Omental fat pad (tissue), 3 donors: ENCODE measurements at regions not wholly inside any gene's neighbourhood (a gene's known extent, or its start where the extent isn't known, plus 50 kb on each side); places are given as distances from the start of the nearest gene placed in this dataset.
"Not testable (repeated sequence)": the region's sequence is repeated elsewhere in the genome, so short reads cannot be mapped to it uniquely, and the experiment has no call there.

Source experiments
- ATAC-seq: fragments of 150-250 bp; one replicate; pipeline ENCODE4 v1.9.1; 2016; ENCODE audit warnings: mild to moderate bottlenecking, moderate library complexity; ENCODE audit not compliant: low FRiP score
- DNase-seq: peaks from one replicate; pipeline ENCODE4 v3.0.0-alpha.2; 2019; ENCODE audit warnings: low spot score
- TF ChIP-seq, protein P1 (sequence below), 3 donors: fragments of 450-650 bp; IDR thresholded peaks; one replicate each; pipeline ENCODE4 v1.5.1; 2016 to 2017; ENCODE audit warnings: antibody characterized with exemption in 3 of 3, mild to moderate bottlenecking in 3 of 3, moderate library complexity in 2 of 3

DNA sequence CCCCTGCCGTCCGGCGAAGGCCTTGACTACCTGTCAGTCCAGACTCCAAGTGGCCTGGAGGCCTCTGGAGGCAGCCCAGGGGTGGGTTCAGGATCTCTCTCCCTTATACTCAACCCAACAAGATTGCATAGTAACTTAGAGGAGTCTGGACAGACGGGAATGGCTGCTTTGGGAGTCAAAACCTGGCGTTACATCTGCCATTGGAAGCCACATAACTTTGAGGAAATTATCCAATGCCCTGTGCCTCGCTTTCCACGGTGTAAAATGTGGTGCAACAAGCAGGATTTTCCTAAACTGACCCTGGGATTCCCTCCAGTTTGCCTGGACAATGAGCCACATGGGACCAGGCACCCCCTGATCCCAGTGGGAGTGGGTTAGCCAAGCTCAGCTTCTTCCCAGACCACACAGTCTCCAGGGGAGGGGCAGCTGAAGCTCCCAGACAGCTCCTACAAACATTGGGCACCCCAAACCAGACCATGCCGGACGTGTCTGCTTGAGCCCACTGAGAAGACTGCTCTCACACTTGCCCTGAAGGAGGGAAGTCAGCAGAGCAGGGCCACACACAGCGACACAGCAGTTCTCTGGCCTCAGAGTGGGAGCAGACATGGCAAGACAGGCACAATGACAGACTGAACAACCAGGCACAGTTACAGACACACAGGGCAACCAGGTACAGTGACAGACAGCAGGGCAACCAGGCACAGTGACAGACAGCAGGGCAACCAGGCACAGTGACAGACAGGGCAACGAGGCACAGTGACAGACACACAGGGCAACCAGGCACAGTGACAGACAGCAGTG, 65.6 kb upstream of the RAB6C start:
- DNase-seq (no peak), ATAC-seq (no peak)
- TF ChIP-seq, protein P1, sequence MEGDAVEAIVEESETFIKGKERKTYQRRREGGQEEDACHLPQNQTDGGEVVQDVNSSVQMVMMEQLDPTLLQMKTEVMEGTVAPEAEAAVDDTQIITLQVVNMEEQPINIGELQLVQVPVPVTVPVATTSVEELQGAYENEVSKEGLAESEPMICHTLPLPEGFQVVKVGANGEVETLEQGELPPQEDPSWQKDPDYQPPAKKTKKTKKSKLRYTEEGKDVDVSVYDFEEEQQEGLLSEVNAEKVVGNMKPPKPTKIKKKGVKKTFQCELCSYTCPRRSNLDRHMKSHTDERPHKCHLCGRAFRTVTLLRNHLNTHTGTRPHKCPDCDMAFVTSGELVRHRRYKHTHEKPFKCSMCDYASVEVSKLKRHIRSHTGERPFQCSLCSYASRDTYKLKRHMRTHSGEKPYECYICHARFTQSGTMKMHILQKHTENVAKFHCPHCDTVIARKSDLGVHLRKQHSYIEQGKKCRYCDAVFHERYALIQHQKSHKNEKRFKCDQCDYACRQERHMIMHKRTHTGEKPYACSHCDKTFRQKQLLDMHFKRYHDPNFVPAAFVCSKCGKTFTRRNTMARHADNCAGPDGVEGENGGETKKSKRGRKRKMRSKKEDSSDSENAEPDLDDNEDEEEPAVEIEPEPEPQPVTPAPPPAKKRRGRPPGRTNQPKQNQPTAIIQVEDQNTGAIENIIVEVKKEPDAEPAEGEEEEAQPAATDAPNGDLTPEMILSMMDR (IDR thresholded peaks at IDR 0.05) = no peak

DNA sequence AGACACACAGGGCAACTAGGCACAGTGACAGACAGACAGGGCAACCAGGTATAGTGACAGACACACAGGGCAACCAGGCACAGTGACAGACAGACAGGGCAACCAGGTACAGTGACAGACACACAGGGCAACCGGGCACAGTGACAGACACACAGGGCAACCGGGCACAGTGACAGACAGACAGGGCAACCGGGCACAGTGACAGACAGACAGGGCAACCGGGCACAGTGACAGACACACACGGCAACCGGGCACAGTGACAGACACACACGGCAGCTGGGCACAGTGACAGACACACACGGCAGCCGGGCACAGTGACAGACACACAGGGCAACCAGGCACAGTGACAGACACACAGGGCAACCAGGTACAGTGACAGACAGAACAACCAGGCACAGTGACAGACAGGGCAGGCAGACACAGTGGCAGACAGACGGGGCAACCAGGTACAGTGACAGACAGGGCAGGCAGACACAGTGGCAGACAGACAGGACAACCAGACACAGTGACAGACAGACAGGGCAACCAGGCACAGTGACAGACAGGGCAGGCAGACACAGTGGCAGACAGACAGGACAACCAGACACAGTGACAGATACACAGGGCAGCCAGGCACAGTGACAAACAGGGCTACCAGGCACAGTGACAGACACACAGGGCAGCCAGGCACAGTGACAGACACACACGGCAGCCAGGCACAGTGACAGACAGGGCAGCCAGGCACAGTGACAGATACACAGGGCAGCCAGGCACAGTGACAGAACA, 64.7 kb upstream of the RAB6C start:
- no peak for ATAC-seq
- DNase-seq = no peak
- TF ChIP-seq, protein P1 (IDR thresholded peaks at IDR 0.05) = no peak

DNA sequence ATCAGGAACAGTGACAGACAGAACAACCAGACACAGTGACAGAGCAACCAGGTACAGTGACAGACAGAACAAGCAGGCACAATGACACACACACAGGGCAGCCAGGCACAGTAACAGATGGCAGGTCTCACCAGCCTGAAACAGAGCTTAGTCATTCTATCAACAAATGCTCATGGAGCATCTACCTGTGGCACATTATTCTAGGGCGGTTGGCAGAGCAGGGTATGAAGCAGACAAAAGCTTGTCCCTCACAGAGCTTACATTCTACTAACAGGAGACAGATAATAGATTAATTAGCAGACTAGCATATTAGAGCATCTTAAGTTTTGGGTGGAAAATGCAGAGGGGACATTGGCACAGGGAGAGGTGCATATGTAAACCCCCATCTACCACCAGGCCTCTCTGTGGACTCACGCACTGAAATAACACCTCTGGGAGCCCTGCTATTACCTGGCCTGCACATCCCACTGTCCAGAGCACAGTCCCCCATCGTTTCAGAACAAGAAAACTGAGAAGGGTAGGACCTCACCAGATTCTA, 64.1 kb upstream of the RAB6C start:
- ATAC-seq (no peak), DNase-seq (no peak)
- TF ChIP-seq, protein P1 (IDR thresholded peaks at IDR 0.05) = no peak

DNA sequence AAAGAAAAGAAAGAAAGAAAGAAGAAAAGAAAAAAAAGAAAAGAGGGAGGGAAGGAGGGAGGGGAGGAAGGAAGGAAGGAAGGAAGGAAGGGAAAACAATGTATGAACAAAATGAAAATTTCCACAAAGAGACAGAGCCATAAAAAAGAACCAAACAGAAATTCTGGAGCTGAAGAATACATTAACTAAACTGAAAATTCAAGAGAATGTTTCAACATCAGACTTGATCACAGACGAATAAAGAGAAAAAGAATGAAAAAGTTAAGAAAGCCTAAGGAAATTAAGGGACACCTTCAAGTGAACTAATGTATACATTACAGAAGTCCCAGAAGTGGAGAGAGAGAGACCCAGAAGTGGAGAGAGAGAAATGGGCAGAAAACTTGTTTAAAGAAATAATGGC, 60.9 kb upstream of the RAB6C start:
- no peak for ATAC-seq
- DNase-seq = no peak
- TF ChIP-seq, protein P1 (IDR thresholded peaks at IDR 0.05) = no peak

DNA sequence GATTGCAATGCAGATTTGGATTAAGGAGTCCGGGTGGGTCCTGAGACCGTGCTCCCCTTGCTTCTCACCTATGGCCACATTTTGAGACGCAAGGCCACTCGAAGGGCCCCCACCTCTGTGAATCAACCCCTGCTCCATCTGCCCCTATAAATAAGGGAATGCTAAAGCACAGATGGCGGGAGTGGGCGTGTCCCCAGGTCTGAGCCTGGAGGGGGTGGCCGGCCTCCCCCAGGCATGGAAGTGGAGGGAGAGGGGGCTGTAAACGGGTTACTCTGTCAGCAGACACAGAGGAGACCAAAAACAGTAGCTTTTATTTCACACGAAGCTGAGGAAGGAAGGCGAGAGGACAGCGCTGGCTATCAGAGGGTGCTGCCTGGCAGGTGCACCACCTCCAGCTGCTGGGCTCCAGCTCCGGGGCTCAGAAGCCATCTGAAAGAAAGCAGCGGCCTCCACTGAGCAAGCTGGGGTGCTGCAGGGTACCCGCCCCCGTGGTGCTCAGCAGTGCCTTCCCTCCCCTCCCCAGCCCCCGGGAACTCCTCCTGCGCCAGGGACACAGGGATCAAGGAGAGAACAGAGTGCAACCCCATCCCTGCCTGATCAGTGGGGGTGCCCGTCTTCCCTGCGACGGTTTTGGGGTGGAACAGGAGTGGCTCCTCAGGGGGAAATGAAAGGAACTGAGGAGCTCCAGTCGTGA, 56.7 kb upstream of the RAB6C start:
- TF ChIP-seq, protein P1 (IDR thresholded peaks at IDR 0.05) = no peak
- DNase-seq (no peak), ATAC-seq (no peak)

DNA sequence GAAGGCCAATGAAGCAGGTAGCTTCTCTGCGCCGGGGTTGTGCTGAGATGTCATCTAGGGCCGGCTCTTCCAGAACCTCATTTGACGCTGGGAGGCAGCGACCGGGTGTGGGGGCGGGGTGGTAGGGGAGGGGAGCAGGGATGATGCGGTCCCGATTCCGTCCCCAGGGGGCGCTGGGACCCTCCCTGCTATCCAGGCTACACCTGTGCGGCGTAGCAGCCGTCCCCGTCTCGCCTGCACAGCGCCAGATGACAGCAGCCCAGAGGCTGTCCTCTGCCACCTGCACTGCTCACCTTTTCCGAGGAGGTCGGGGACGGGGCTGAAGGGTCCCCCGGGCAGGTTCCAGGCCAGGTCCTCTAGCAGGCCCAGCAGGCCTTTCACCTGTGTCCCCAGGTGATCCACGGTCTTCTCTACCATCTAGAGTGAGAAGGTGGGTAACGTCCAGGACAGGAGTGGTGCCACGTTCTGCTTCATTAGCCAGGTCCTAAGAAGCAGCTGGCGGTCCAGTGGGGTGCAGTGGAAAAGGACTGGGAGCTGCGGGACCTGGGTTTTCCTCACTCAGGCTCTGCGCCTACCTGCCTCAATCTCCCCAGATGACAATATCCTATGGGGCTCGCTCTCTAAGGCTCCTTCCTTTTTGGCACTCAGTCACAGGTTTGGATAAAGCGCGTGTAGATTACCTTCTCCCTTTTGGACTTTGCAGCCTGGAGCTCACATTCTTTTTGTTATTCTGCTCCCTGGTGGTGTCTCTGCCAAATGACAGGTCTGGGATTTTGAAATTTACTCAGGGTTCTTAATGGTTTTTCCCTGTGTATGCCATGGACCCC, 56.0 kb upstream of the RAB6C start:
- no peak for ATAC-seq
- DNase-seq = no peak
- TF ChIP-seq, protein P1 (IDR thresholded peaks at IDR 0.05) = no peak

DNA sequence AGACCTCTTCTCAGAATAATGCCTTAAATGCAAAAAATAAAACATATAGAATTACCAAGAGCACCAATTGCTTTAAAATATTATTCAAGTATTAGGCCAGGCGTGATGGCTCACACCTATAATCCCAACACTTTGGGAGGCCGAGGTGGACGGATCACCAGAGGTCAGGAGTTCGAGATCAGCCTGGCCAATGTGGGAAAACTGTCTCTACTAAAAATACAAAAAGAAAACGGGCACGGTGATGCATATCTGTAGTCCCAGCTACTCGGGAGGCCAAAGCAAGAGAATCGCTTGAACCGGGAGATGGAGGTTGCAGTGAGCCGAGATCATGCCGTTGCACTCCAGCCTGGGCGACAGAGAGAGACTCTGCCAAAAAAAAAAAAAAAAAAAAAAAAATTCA, 55.4 kb upstream of the RAB6C start:
- DNase-seq, ATAC-seq: not testable (repeated sequence)
